ENCODE measurements at regions not wholly inside any gene's neighbourhood (a gene's known extent, or its start where the extent isn't known, plus 50 kb on each side); places are given as distances from the start of the nearest gene placed in this dataset.

GRCh38 chr4:121439669-121440068 lies 58.9 kb upstream of the QRFPR start:
- TF ChIP-seq, protein P1, sequence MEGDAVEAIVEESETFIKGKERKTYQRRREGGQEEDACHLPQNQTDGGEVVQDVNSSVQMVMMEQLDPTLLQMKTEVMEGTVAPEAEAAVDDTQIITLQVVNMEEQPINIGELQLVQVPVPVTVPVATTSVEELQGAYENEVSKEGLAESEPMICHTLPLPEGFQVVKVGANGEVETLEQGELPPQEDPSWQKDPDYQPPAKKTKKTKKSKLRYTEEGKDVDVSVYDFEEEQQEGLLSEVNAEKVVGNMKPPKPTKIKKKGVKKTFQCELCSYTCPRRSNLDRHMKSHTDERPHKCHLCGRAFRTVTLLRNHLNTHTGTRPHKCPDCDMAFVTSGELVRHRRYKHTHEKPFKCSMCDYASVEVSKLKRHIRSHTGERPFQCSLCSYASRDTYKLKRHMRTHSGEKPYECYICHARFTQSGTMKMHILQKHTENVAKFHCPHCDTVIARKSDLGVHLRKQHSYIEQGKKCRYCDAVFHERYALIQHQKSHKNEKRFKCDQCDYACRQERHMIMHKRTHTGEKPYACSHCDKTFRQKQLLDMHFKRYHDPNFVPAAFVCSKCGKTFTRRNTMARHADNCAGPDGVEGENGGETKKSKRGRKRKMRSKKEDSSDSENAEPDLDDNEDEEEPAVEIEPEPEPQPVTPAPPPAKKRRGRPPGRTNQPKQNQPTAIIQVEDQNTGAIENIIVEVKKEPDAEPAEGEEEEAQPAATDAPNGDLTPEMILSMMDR (conservative IDR thresholded peaks at IDR 0.05 in 1 of 2, IDR thresholded peaks at IDR 0.05 in 1 of 2; ENCODE audit: low read depth in 1 of 2, low read length in 2 of 2) = no peak
- no peak for TF ChIP-seq EZH2 (IDR thresholded peaks at IDR 0.05; ENCODE audit: low read length, missing control alignments)
